22Rv1 (cell line): ENCODE measurements at regions not wholly inside any gene's neighbourhood (a gene's known extent, or its start where the extent isn't known, plus 50 kb on each side); places are given as distances from the start of the nearest gene placed in this dataset.

ENCODE experiments used
- H3K27ac ChIP-seq: fragments of 450-650 bp; 2 replicates; pipeline ENCODE4 v1.5.1; 2017
- CTCF ChIP-seq: fragments of 450-650 bp; IDR thresholded peaks from 2 replicates; pipeline ENCODE4 v1.5.1; 2017; ENCODE audit warnings: mild to moderate bottlenecking
- ZFX ChIP-seq: fragments of 450-650 bp; IDR thresholded peaks from 2 replicates; pipeline ENCODE4 v1.6.1; 2017; ENCODE audit warnings: antibody characterized with exemption, borderline replicate concordance

GRCh38 chr16:72373201-72373600 lies 201.2 kb upstream of the PMFBP1 start:
- TF ChIP-seq CTCF (no peak), ZFX (no peak)
- no peak overlapping the region for H3K27ac ChIP-seq

GRCh38 chr16:72372087-72373045 lies 200.4 kb upstream of the PMFBP1 start:
- H3K27ac ChIP-seq = no peak overlapping the region
- TF ChIP-seq ZFX = no peak
- no peak for TF ChIP-seq CTCF

- TF ChIP-seq ZFX = no peak
- no peak for TF ChIP-seq CTCF
- no peak overlapping the region for H3K27ac ChIP-seq
These were observed 199.5 kb upstream of the PMFBP1 start for GRCh38 chr16:72371307-72372086.

GRCh38 chr16:72369274-72369673 lies 197.3 kb upstream of the PMFBP1 start:
- TF ChIP-seq CTCF = no peak
- no peak for TF ChIP-seq ZFX
- no peak overlapping the region for H3K27ac ChIP-seq

- TF ChIP-seq CTCF = no peak
- no peak for TF ChIP-seq ZFX
- no peak overlapping the region for H3K27ac ChIP-seq
These were observed 195.9 kb upstream of the PMFBP1 start for GRCh38 chr16:72367851-72368250.

GRCh38 chr16:72362973-72363372 lies 191.0 kb upstream of the PMFBP1 start:
- TF ChIP-seq ZFX (no peak), CTCF (no peak)
- H3K27ac ChIP-seq = no peak overlapping the region

- no peak overlapping the region for H3K27ac ChIP-seq
- TF ChIP-seq ZFX (no peak), CTCF (no peak)
These were observed 190.5 kb upstream of the PMFBP1 start for GRCh38 chr16:72362476-72362875.
